ENCODE measurements at regions not wholly inside any gene's neighbourhood (a gene's known extent, or its start where the extent isn't known, plus 50 kb on each side); places are given as distances from the start of the nearest gene placed in this dataset.
A peak's percentile ranks its signal among the peaks of the same experiment; 100 is the strongest.
"Not testable (repeated sequence)": the region's sequence is repeated elsewhere in the genome, so short reads cannot be mapped to it uniquely, and the experiment has no call there.

DNA sequence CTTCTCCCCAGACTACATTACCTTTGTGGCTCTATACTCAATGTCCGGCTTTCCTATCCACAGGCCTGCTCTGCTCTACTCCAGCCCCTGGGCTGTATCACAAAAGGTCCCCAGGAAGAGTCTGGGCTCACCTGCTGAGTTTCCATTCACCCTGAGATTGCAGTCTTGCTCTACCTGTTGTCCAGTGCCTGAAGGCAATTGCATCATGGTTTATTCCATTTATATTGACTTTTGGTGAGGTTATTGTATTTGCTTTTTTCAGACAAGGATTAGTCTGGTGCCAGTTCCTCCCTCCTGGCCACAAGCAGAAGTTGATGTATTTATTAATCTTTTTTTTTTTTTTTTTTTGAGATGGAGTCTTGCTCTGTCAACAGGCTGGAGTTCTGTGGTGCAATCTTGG, 273.1 kb downstream of the XPNPEP1 start:
- no peak overlapping the region for H3K4me3 ChIP-seq
- intact Hi-C loops (cut with DNase I): no loop called here
- no peaks in the 10 kb centered on the region for H3K4me1 ChIP-seq
- no peak overlapping the region for H3K27ac ChIP-seq
- no peaks in the 10 kb centered on the region for H3K36me3 ChIP-seq
- H3K27me3 ChIP-seq: no peaks in the 10 kb centered on the region
- H3K9ac ChIP-seq (ENCODE audit: low read depth in 2 of 2, low read length in 2 of 2): no peak overlapping the region
- DNase-seq: no peak
- TF ChIP-seq, protein P1, sequence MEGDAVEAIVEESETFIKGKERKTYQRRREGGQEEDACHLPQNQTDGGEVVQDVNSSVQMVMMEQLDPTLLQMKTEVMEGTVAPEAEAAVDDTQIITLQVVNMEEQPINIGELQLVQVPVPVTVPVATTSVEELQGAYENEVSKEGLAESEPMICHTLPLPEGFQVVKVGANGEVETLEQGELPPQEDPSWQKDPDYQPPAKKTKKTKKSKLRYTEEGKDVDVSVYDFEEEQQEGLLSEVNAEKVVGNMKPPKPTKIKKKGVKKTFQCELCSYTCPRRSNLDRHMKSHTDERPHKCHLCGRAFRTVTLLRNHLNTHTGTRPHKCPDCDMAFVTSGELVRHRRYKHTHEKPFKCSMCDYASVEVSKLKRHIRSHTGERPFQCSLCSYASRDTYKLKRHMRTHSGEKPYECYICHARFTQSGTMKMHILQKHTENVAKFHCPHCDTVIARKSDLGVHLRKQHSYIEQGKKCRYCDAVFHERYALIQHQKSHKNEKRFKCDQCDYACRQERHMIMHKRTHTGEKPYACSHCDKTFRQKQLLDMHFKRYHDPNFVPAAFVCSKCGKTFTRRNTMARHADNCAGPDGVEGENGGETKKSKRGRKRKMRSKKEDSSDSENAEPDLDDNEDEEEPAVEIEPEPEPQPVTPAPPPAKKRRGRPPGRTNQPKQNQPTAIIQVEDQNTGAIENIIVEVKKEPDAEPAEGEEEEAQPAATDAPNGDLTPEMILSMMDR (IDR thresholded peaks at IDR 0.05): no peak
- H3K9me3 ChIP-seq: no peaks in the 10 kb centered on the region

DNA sequence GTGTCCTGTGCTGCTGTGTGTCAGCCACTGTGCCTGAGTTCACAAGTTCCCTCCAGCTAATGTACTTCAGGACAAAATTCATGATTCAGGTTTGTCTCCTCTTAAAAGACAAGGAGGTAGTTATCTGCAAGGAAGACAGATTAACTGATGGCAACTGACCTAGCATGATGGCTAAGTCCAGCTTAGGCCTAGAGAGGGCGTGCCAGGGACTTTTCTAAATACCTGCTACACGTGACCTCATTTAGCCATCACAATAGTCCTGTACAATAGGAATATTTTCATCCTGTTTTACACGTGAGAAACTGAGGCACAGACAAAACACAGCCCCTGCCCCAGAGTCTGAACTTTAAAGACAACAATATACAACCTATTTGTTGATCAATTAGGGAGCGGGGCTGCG, 275.7 kb downstream of the XPNPEP1 start:
- TF ChIP-seq, protein P1 (IDR thresholded peaks at IDR 0.05): no peak
- intact Hi-C loops (cut with DNase I): loop anchor here (5.0 kb wide), 1 partner anchor 125 kb away; no protein-coding TSS in a partner anchor
- H3K27ac ChIP-seq: no peak overlapping the region
- no peaks in the 10 kb centered on the region for H3K4me1 ChIP-seq
- DNase-seq: peak; percentile 46
- H3K9me3 ChIP-seq: no peaks in the 10 kb centered on the region
- H3K9ac ChIP-seq (ENCODE audit: low read depth in 2 of 2, low read length in 2 of 2): no peak overlapping the region
- no peaks in the 10 kb centered on the region for H3K36me3 ChIP-seq
- H3K27me3 ChIP-seq: no peaks in the 10 kb centered on the region
- H3K4me3 ChIP-seq: no peak overlapping the region

DNA sequence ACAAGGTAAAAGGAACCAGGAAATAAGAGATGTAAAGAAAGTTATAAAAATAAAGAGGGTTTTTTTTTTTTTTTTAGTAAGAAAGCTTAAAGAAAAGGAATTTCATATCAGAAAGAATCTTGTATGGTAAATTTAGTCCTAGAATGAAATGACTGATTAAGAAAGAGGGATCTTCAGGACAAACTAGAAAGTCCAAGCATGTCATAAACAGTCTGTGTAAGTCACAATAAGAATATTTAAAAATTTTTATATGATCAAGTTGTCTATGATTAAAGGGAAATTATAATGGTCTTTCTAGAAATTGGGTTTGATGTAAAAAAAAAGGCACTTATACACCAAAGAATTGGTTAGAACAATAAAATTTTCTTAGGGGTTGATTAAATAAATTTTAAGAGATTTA, 289.5 kb downstream of the XPNPEP1 start:
- no peak for DNase-seq
- TF ChIP-seq, protein P1 (IDR thresholded peaks at IDR 0.05): no peak
- Histone ChIP-seq H3K4me1 (no peaks in the 10 kb centered on the region), H3K36me3 (no peaks in the 10 kb centered on the region), H3K9ac (ENCODE audit: low read depth in 2 of 2, low read length in 2 of 2) (no peak overlapping the region), H3K27ac (no peak overlapping the region), H3K9me3 (no peaks in the 10 kb centered on the region), H3K4me3 (no peak overlapping the region), H3K27me3 (no peaks in the 10 kb centered on the region)
- intact Hi-C loops (cut with DNase I): no loop called here

DNA sequence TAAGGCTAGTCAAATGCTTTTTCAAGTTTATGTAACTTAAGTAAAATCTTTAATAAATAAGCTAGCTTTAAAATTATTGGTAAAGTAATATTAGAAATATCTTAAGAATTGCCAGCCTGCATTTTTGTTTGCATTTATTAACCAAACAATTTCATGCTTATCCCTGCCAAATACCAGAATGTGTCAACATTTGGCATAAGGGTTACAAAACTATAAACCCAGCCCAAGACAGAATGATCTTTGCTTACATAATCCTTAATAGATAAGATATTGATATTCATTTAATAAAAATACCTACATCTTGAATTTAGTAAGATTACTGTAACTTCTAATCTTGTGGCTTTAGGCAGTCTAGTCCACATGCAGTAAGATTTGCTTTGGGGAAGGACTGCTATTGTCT, 290.3 kb downstream of the XPNPEP1 start:
- H3K4me3 ChIP-seq; intact Hi-C loops (cut with DNase I); H3K9me3 ChIP-seq; H3K9ac ChIP-seq (ENCODE audit: low read depth in 2 of 2, low read length in 2 of 2); H3K27me3 ChIP-seq; H3K36me3 ChIP-seq; DNase-seq; H3K27ac ChIP-seq; H3K4me1 ChIP-seq: not testable (repeated sequence)

DNA sequence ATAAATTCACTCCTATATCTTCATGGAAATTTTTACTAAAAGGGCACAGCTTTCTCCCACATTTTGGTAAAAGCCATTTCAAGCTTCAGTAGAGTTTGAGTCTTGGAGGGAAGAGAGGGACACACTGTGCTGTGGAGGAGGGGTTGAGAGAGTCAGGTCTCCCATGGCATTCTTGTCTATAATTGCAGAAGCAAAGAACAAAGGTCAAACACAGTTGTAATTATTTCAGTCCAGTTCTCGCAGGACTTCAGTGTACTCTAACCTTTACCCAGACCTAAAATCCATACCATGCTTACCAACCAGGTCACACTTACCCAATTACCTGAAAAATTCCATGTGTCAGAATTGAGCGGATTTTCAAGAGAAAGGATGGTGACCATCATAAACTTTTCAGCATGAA, 298.4 kb downstream of the XPNPEP1 start:
- H3K9ac ChIP-seq (ENCODE audit: low read depth in 2 of 2, low read length in 2 of 2): no peak overlapping the region
- no peaks in the 10 kb centered on the region for H3K36me3 ChIP-seq
- H3K27ac ChIP-seq: no peak overlapping the region
- no peaks in the 10 kb centered on the region for H3K4me1 ChIP-seq
- H3K4me3 ChIP-seq: no peak overlapping the region
- TF ChIP-seq, protein P1 (IDR thresholded peaks at IDR 0.05): no peak
- no peaks in the 10 kb centered on the region for H3K9me3 ChIP-seq
- no peak for DNase-seq
- H3K27me3 ChIP-seq: no peaks in the 10 kb centered on the region
- intact Hi-C loops (cut with DNase I): no loop called here

DNA sequence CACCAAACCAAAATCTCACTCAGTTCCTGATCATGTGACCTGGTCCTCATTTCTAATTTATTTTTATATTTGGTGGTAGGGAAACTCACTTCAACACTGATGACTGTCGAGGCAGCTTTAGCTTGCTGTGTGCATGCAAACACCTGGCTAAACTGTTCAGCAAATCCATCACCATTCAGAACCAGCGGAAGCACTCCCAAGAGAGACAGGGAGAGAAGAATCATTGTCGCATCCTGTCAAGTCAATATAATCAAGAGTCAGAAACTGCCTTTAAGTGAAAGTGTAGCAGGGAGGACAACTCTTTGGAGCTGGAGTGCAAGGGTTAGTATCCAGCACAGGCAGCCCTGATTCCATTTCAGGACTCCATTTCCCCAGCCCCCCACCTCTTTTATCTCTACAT, 300.7 kb downstream of the XPNPEP1 start:
- TF ChIP-seq, protein P1 (IDR thresholded peaks at IDR 0.05): no peak
- Histone ChIP-seq H3K27me3 (no peaks in the 10 kb centered on the region), H3K36me3 (no peaks in the 10 kb centered on the region), H3K9me3 (no peaks in the 10 kb centered on the region), H3K27ac (no peak overlapping the region), H3K9ac (ENCODE audit: low read depth in 2 of 2, low read length in 2 of 2) (no peak overlapping the region), H3K4me3 (no peak overlapping the region), H3K4me1 (no peaks in the 10 kb centered on the region)
- no peak for DNase-seq
- intact Hi-C loops (cut with DNase I): no loop called here

All from colonic mucosa (tissue), 4 donors.